ENCODE measurements at regions not wholly inside any gene's neighbourhood (a gene's known extent, or its start where the extent isn't known, plus 50 kb on each side); places are given as distances from the start of the nearest gene placed in this dataset.

DNA sequence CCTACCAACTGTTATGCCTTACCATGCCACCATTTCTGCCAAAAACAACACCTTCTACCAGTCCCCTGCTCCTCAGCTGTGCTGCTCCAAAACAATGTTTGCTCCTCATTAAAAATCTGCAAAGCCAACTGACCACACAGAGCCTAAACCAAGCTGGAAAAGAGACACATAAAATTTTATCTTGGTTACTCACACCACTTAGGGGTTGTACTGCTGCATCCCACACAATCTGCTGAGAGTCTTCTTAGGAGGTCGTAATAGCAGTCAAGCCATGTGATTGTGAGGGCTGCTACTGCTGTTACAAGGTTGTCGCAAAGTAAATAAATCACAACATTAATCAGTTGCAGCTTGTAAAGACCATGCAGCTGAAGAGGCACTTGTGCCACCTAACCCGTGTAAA lies 607.4 kb upstream of the FAM241A start:
- DNase-seq (no peak), ATAC-seq (no peak)
- Histone ChIP-seq H3K9me3 (no peaks in the 10 kb centered on the region), H3K4me1 (ENCODE audit: low read depth) (no peaks in the 10 kb centered on the region), H3K4me3 (no peak overlapping the region), H3K36me3 (ENCODE audit: low read depth) (no peaks in the 10 kb centered on the region)
- TF ChIP-seq, protein P1, sequence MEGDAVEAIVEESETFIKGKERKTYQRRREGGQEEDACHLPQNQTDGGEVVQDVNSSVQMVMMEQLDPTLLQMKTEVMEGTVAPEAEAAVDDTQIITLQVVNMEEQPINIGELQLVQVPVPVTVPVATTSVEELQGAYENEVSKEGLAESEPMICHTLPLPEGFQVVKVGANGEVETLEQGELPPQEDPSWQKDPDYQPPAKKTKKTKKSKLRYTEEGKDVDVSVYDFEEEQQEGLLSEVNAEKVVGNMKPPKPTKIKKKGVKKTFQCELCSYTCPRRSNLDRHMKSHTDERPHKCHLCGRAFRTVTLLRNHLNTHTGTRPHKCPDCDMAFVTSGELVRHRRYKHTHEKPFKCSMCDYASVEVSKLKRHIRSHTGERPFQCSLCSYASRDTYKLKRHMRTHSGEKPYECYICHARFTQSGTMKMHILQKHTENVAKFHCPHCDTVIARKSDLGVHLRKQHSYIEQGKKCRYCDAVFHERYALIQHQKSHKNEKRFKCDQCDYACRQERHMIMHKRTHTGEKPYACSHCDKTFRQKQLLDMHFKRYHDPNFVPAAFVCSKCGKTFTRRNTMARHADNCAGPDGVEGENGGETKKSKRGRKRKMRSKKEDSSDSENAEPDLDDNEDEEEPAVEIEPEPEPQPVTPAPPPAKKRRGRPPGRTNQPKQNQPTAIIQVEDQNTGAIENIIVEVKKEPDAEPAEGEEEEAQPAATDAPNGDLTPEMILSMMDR (IDR thresholded peaks at IDR 0.05): no peak
- intact Hi-C loops (cut with DNase I, micrococcal nuclease): no loop called here

DNA sequence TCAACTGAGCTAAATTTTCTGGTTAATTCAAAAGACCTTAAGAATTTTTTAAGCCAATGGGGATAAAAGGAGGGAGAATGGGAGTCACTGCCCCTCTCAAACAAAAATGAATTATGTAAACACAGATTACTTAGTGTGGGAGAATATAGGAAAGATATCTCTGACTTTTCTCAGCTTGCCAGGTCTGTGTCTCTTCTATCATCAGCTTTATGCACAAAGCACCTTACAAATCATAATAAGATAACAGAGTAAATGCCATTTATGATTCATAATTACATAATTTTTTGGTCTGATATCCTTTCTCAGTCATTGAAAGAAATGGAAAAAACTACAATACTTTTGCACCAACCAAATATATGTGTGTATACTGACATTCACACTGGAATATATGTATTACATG lies 604.6 kb upstream of the FAM241A start:
- intact Hi-C loops (cut with DNase I, micrococcal nuclease): no loop called here
- DNase-seq: no peak
- TF ChIP-seq, protein P1 (IDR thresholded peaks at IDR 0.05): no peak

DNA sequence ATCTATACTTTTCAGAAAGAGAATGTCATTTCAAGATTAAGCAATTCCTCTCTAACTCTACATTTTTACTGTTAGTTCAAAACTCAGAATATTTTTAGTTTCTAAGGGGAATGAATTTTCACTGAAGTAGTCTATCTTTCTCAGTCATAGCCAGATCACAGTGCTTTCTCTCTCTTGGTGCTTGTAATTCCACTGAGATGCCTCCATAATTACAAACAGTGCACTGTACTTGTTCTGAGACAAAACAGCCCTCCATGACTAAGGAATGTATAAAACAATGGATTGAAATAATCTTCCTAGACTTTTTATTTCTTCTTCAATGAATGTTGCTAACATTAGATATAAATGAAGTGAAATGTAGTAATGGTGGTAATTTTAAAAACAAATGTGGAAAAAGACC lies 603.2 kb upstream of the FAM241A start:
- DNase-seq: no peak
- TF ChIP-seq, protein P1 (IDR thresholded peaks at IDR 0.05): no peak
- ATAC-seq: no peak

More for the DNA sequence above, 604.6 kb upstream of the FAM241A start:
- Histone ChIP-seq H3K4me3 (no peak overlapping the region), H3K9me3 (no peaks in the 10 kb centered on the region), H3K36me3 (ENCODE audit: low read depth) (no peaks in the 10 kb centered on the region), H3K4me1 (ENCODE audit: low read depth) (no peaks in the 10 kb centered on the region)
- no peak for ATAC-seq

DNA sequence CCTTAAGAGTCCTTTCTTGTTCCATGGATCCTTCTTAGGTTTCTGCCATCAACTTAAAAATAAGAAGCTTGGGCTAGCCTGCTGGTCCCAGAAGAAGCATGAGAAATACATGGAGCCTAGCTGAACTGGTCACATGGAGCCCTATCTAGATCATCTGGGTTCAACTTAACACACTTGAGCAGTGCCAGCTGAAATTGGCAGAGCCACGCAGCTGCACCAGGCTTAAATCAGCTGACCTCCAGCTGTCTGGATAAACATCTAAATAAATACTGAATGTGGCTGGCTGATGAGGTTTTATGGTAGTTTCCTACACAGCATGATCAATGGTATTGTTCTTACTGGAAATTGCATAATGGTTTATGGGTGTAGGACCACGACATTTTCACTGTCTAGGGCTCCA lies 598.4 kb upstream of the FAM241A start:
- no peaks in the 10 kb centered on the region for H3K36me3 ChIP-seq (ENCODE audit: low read depth)
- H3K4me3 ChIP-seq: no peak overlapping the region
- TF ChIP-seq, protein P1 (IDR thresholded peaks at IDR 0.05): no peak
- H3K4me1 ChIP-seq (ENCODE audit: low read depth): no peaks in the 10 kb centered on the region
- DNase-seq: no peak
- intact Hi-C loops (cut with DNase I, micrococcal nuclease): no loop called here
- ATAC-seq: no peak
- no peaks in the 10 kb centered on the region for H3K9me3 ChIP-seq

More for the DNA sequence above, 603.2 kb upstream of the FAM241A start:
- Histone ChIP-seq H3K4me1 (ENCODE audit: low read depth) (no peaks in the 10 kb centered on the region), H3K36me3 (ENCODE audit: low read depth) (no peaks in the 10 kb centered on the region), H3K4me3 (no peak overlapping the region), H3K9me3 (no peaks in the 10 kb centered on the region)
- intact Hi-C loops (cut with DNase I, micrococcal nuclease): no loop called here

DNA sequence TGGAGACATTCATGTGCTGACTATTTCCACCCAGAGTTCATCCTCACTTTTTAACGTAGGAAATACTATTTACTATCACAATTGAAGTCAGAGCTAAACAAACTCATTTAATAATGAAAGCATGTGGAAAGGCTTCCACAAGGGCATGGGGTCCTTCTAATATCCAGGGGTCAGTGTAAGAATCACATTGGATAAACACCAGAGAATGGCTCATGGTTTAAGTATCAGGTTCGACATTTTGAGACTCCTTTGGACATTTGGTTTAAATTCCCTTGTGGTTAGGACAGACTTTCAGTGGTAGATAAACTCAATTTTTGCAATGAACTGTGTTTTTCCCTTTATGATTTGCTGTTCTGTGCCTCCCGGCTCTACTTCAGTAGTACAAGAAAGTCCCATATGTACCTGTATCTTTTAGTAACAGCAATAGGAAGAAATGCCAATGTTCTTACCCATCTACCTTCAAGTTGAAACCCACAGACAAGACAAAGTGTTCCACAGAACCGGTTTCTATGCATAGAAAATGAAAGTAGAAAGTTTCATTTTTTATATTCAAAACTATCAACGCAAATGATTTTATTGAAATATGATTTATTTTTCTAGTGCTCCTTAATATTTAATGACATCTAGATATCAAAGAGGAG lies 589.0 kb upstream of the FAM241A start:
- H3K9me3 ChIP-seq: no peaks in the 10 kb centered on the region
- intact Hi-C loops (cut with DNase I, micrococcal nuclease): no loop called here
- TF ChIP-seq, protein P1 (IDR thresholded peaks at IDR 0.05): no peak
- H3K4me3 ChIP-seq: no peak overlapping the region
- DNase-seq: no peak
- H3K4me1 ChIP-seq (ENCODE audit: low read depth): no peaks in the 10 kb centered on the region
- H3K36me3 ChIP-seq (ENCODE audit: low read depth): no peaks in the 10 kb centered on the region
- ATAC-seq: no peak

DNA sequence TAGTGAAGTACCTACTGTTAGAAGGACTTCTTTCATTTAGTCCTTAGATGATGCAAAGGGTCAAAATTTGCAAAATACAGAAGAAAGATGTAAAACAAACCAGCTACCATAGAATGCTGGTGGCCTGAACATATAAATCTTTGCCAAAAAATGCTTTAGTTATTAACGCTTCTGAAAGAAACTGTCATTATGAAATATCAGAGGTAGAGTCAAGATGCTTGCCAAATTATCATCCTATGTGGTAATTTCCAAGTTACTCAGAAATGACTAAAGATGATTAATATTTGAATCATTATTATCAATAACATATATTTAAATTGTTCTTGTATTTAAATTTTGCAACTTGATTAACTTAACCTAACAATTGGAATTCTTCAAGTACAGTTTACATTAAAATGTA lies 588.4 kb upstream of the FAM241A start:
- TF ChIP-seq, protein P1 (IDR thresholded peaks at IDR 0.05): no peak
- ATAC-seq (no peak), DNase-seq (no peak)
- intact Hi-C loops (cut with DNase I, micrococcal nuclease): no loop called here
- Histone ChIP-seq H3K4me1 (ENCODE audit: low read depth) (no peaks in the 10 kb centered on the region), H3K36me3 (ENCODE audit: low read depth) (no peaks in the 10 kb centered on the region), H3K9me3 (no peaks in the 10 kb centered on the region), H3K4me3 (no peak overlapping the region)

Data from mucosa of descending colon (tissue), 3 donors.